ENCODE measurements at regions not wholly inside any gene's neighbourhood (a gene's known extent, or its start where the extent isn't known, plus 50 kb on each side); places are given as distances from the start of the nearest gene placed in this dataset.

GRCh38 chr13:97125810-97126738, 96.1 kb upstream of the MBNL2 start:
- no peak for TF ChIP-seq CTCF (IDR thresholded peaks at IDR 0.05)
- TF ChIP-seq POLR2A (IDR thresholded peaks at IDR 0.05), result no peak
